ENCODE measurements at regions not wholly inside any gene's neighbourhood (a gene's known extent, or its start where the extent isn't known, plus 50 kb on each side); places are given as distances from the start of the nearest gene placed in this dataset.
"Not testable (repeated sequence)": the region's sequence is repeated elsewhere in the genome, so short reads cannot be mapped to it uniquely, and the experiment has no call there.

GRCh38 chr14:105646711-105647281 lies 120.4 kb downstream of the TMEM121 start:
- POLR2A ChIA-PET; CTCF ChIA-PET; H3K27me3 Mint-ChIP-seq (ENCODE audit: low read depth); H3K4me1 Mint-ChIP-seq (ENCODE audit: low read depth); H3K9me3 Mint-ChIP-seq (ENCODE audit: insufficient read depth); H3K4me3 Mint-ChIP-seq; ATAC-seq; DNase-seq; H3K36me3 Mint-ChIP-seq (ENCODE audit: low read depth); H3K27ac Mint-ChIP-seq: not testable (repeated sequence)

- H3K9me3 Mint-ChIP-seq (ENCODE audit: insufficient read depth); H3K27ac Mint-ChIP-seq; H3K27me3 Mint-ChIP-seq (ENCODE audit: low read depth); ATAC-seq; DNase-seq; H3K36me3 Mint-ChIP-seq (ENCODE audit: low read depth); H3K4me1 Mint-ChIP-seq (ENCODE audit: low read depth); H3K4me3 Mint-ChIP-seq; CTCF ChIA-PET: not testable (repeated sequence)
- POLR2A ChIA-PET, result interaction anchor here (0.7 kb wide), 1 partner anchor 1087 kb away, joined by 3 read pairs; no protein-coding TSS in a partner anchor
Observed at GRCh38 chr14:105647426-105647783, 121.0 kb downstream of the TMEM121 start.

- CTCF ChIA-PET, result no interaction called here
- Mint-ChIP-seq H3K9me3 (ENCODE audit: insufficient read depth) (no peaks in the 10 kb centered on the region), H3K4me3 (no peak overlapping the region), H3K27me3 (ENCODE audit: low read depth) (no peaks in the 10 kb centered on the region), H3K27ac (no peak overlapping the region), H3K4me1 (ENCODE audit: low read depth) (no peaks in the 10 kb centered on the region), H3K36me3 (ENCODE audit: low read depth) (no peaks in the 10 kb centered on the region)
- no peak for DNase-seq
- no peak for ATAC-seq
- POLR2A ChIA-PET, result interaction anchor here (0.7 kb wide), 1 partner anchor 1087 kb away, joined by 3 read pairs; no protein-coding TSS in a partner anchor
Observed at GRCh38 chr14:105647784-105648608, 121.6 kb downstream of the TMEM121 start.

DNA sequence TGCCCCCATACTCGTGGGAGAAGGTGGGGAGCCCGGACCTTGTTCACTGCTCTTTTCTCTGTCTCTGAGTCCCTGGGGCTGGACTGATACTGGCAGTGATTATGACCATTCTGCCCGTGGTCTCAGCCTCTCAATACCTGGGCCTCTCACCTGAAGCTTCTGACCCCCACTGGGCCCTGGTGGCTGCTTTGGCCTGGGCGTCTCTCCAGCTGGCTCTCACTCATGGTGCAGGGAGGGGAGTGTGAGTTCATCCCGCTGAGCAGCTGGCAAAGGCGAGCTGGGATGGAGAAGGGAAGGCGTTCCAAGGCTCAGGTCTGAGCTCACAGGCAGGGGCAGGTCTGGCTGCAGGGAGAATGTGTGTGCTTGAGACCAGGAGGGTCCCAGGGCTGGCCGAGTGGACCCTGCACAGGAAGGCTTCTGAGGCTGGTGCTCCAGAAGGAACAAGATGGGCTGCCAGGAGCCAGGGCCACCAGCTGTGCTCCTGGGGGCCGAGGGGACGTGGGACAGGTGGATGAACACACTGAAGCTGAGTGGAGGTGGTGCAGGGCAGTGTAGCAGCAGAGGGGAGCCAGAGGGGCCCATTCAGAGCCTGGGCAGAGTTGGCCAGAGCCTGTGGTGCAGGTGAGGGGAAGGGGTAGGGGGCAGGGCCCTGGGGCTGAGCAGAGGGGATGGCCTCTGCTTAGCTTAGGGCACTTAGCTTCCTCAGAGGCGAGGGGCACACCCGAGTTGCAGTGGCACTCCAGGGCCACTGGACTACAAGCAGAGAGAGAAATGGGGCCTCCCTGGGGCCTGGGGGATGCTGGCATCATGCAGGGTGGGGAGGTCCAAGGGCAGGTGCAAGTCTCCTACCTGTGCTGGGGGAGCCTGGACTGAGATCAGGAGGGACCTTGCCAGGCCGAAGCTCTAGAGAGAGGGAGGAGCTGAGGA lies 122.5 kb downstream of the TMEM121 start:
- ATAC-seq; H3K36me3 Mint-ChIP-seq (ENCODE audit: low read depth); H3K4me1 Mint-ChIP-seq (ENCODE audit: low read depth); POLR2A ChIA-PET; H3K27ac Mint-ChIP-seq; CTCF ChIA-PET; H3K9me3 Mint-ChIP-seq (ENCODE audit: insufficient read depth); H3K27me3 Mint-ChIP-seq (ENCODE audit: low read depth); DNase-seq; H3K4me3 Mint-ChIP-seq: not testable (repeated sequence)

DNA sequence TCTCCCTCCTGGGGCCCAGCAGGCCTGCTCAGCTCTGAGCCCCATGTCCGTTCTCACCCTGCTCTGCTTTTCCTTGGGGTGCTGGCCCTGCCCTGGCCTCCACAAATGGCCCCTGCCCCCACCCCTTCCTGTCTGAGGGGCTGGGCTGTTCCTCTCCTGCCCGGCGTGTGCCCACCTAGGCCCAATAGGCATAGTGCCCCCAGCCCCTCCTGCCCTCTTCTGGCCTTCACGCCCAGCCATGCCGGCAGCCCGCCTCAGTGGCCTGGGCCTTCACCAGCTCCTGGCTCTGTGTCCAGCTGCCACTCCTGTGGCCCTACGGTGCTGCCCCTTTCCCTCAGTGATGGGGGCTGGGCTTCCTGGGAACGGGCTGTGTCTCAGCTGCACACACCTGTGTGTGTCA lies 125.9 kb downstream of the TMEM121 start:
- ATAC-seq; H3K9me3 Mint-ChIP-seq (ENCODE audit: insufficient read depth); H3K4me3 Mint-ChIP-seq; H3K27me3 Mint-ChIP-seq (ENCODE audit: low read depth); CTCF ChIA-PET; POLR2A ChIA-PET; H3K27ac Mint-ChIP-seq; DNase-seq; H3K36me3 Mint-ChIP-seq (ENCODE audit: low read depth); H3K4me1 Mint-ChIP-seq (ENCODE audit: low read depth): not testable (repeated sequence)

GRCh38 chr14:105653921-105654320 lies 127.5 kb downstream of the TMEM121 start:
- H3K4me3 Mint-ChIP-seq; DNase-seq; H3K27ac Mint-ChIP-seq; H3K4me1 Mint-ChIP-seq (ENCODE audit: low read depth); POLR2A ChIA-PET; H3K9me3 Mint-ChIP-seq (ENCODE audit: insufficient read depth); H3K27me3 Mint-ChIP-seq (ENCODE audit: low read depth); CTCF ChIA-PET; ATAC-seq; H3K36me3 Mint-ChIP-seq (ENCODE audit: low read depth): not testable (repeated sequence)

GRCh38 chr14:105659255-105659654 lies 132.9 kb downstream of the TMEM121 start:
- H3K4me1 Mint-ChIP-seq (ENCODE audit: low read depth); H3K27me3 Mint-ChIP-seq (ENCODE audit: low read depth); POLR2A ChIA-PET; H3K36me3 Mint-ChIP-seq (ENCODE audit: low read depth); DNase-seq; H3K27ac Mint-ChIP-seq; H3K4me3 Mint-ChIP-seq; CTCF ChIA-PET; ATAC-seq; H3K9me3 Mint-ChIP-seq (ENCODE audit: insufficient read depth): not testable (repeated sequence)

- Mint-ChIP-seq H3K4me1 (ENCODE audit: low read depth) (no peaks in the 10 kb centered on the region), H3K4me3 (no peak overlapping the region), H3K9me3 (ENCODE audit: insufficient read depth) (no peaks in the 10 kb centered on the region), H3K27ac (no peak overlapping the region), H3K36me3 (ENCODE audit: low read depth) (no peaks in the 10 kb centered on the region), H3K27me3 (ENCODE audit: low read depth) (peaks cover 10% of the 10 kb centered on the region)
- ChIA-PET POLR2A (no interaction called here), CTCF (no interaction called here)
- ATAC-seq, result no peak
- no peak for DNase-seq
Observed at GRCh38 chr14:105659935-105660527, 133.6 kb downstream of the TMEM121 start.

- H3K4me3 Mint-ChIP-seq, result no peak overlapping the region
- no peaks in the 10 kb centered on the region for H3K36me3 Mint-ChIP-seq (ENCODE audit: low read depth)
- CTCF ChIA-PET, result no interaction called here
- no peaks in the 10 kb centered on the region for H3K4me1 Mint-ChIP-seq (ENCODE audit: low read depth)
- POLR2A ChIA-PET, result no interaction called here
- DNase-seq, result no peak
- ATAC-seq, result no peak
- peaks cover 10% of the 10 kb centered on the region for H3K27me3 Mint-ChIP-seq (ENCODE audit: low read depth)
- H3K27ac Mint-ChIP-seq, result no peak overlapping the region
- no peaks in the 10 kb centered on the region for H3K9me3 Mint-ChIP-seq (ENCODE audit: insufficient read depth)
Observed at GRCh38 chr14:105660816-105661531, 134.6 kb downstream of the TMEM121 start.

GRCh38 chr14:105662043-105662442 lies 135.7 kb downstream of the TMEM121 start:
- H3K36me3 Mint-ChIP-seq (ENCODE audit: low read depth); DNase-seq; H3K9me3 Mint-ChIP-seq (ENCODE audit: insufficient read depth); ATAC-seq; H3K4me3 Mint-ChIP-seq; POLR2A ChIA-PET; H3K4me1 Mint-ChIP-seq (ENCODE audit: low read depth); H3K27me3 Mint-ChIP-seq (ENCODE audit: low read depth); H3K27ac Mint-ChIP-seq; CTCF ChIA-PET: not testable (repeated sequence)

DNA sequence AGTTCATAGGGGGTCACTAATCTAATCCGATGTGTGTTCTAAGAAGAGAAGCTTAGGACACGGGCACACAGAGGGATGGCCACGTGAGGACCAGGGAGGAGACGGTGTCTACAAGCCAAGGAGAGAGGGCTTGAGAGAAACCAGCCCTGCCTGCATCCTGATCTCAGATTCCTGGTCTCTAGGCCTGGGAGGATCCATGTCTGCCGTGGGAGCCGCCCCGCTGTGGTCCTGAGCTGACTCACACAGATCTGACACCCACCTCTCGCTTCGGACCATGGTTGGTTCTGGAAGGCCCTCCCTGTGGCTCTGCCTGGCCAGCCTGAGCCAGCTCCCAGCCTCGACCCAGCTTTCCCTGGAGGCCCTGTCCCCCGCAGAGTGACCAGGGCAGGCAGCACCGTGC lies 136.2 kb downstream of the TMEM121 start:
- H3K4me3 Mint-ChIP-seq; H3K4me1 Mint-ChIP-seq (ENCODE audit: low read depth); H3K27ac Mint-ChIP-seq; ATAC-seq; POLR2A ChIA-PET; H3K36me3 Mint-ChIP-seq (ENCODE audit: low read depth); H3K27me3 Mint-ChIP-seq (ENCODE audit: low read depth); CTCF ChIA-PET; H3K9me3 Mint-ChIP-seq (ENCODE audit: insufficient read depth); DNase-seq: not testable (repeated sequence)

Measured in activated CD8-positive, alpha-beta T cell treated with anti-CD3 and anti-CD28 coated beads, Interleukin-2, amount 10 ng/mL, durations not matched to agents 7 days and 5 days (primary cell).